K562 (cell line): ENCODE measurements at regions not wholly inside any gene's neighbourhood (a gene's known extent, or its start where the extent isn't known, plus 50 kb on each side); places are given as distances from the start of the nearest gene placed in this dataset.

Experiments
- CC2D1A ChIP-seq: fragments of 450-650 bp; IDR thresholded peaks from 2 replicates; pipeline ENCODE4 v1.6.1; 2017; ENCODE audit warnings: mild to moderate bottlenecking
- GATAD2A ChIP-seq: fragments of 450-650 bp; IDR thresholded peaks from 2 replicates; pipeline ENCODE4 v1.6.1; 2017
- HNRNPK ChIP-seq: fragments of 200-400 bp; formaldehyde crosslinking; IDR thresholded peaks from one replicate; pipeline ENCODE4 v1.6.1; 2018; ENCODE audit warnings: mild to moderate bottlenecking, low read depth, low read length; ENCODE audit not compliant: poor library complexity, severe bottlenecking
- NRF1 ChIP-seq, 2 experiments: fragments of 450-650 bp; IDR thresholded peaks in 1 of 2; conservative IDR thresholded peaks in 1 of 2; 2 replicates each; pipeline ENCODE4 v1.6.1; 2014; ENCODE audit warnings: mild to moderate bottlenecking in 2 of 2
- PPARD ChIP-seq: fragments of 250-450 bp; sonication (Bioruptor Pico); IDR thresholded peaks from 2 replicates; pipeline ENCODE4 v1.8.0; 2022; ENCODE audit warnings: inconsistent platforms, mild to moderate bottlenecking, moderate library complexity
- ZNF184 ChIP-seq: sonication (generic); formaldehyde crosslinking; IDR thresholded peaks from 2 replicates; pipeline ENCODE4 v1.5.0; 2020; ENCODE audit warnings: missing genetic modification reagents
- ZNF324 ChIP-seq: fragments of 250-450 bp; sonication (Bioruptor Pico); IDR thresholded peaks from 2 replicates; pipeline ENCODE4 v1.4.0; 2020; ENCODE audit warnings: mild to moderate bottlenecking
- TF ChIP-seq, protein P1 (sequence below), 3 experiments: IDR thresholded peaks in 2 of 3; conservative IDR thresholded peaks in 1 of 3; 2 replicates each; pipeline ENCODE4 v1.5.1; 2011 to 2012; ENCODE audit warnings: low read length in 3 of 3, mild to moderate bottlenecking in 3 of 3, control low read depth in 2 of 3, improper control_type of control experiment in 1 of 3, inconsistent platforms in 1 of 3, low read depth in 1 of 3, mixed read lengths in 1 of 3, moderate library complexity in 1 of 3; ENCODE audit not compliant: insufficient read depth in 2 of 3

DNA sequence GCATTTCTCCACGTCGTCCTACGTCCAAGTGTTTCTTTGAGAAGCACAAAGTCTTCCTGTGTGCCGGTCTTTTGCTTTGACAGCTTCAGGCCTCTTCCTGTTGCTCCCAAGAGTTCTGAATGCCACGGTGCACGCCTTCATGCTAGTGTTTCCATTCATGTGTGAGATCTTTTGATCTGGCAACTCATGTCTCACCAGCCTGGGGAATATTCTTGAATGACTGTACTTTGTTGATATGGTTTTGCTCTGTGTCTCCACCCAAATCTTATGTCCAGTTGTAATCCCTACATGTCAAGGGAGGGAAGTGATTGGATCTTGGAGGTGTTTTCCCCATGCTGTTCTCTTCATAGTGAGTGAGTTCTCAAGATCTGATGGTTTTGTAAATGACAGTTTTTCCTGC is 129.6 kb upstream of the THBS2 start:
- no peak for TF ChIP-seq ZNF184 (CRISPR knock-in tag)
- TF ChIP-seq NRF1 (conservative IDR thresholded peaks at IDR 0.05 in 1 of 2, IDR thresholded peaks at IDR 0.05 in 1 of 2) = no peak
- TF ChIP-seq PPARD (CRISPR knock-in tag) = no peak
- TF ChIP-seq CC2D1A = no peak
- TF ChIP-seq ZNF324 (CRISPR knock-in tag) = no peak
- TF ChIP-seq, protein P1, sequence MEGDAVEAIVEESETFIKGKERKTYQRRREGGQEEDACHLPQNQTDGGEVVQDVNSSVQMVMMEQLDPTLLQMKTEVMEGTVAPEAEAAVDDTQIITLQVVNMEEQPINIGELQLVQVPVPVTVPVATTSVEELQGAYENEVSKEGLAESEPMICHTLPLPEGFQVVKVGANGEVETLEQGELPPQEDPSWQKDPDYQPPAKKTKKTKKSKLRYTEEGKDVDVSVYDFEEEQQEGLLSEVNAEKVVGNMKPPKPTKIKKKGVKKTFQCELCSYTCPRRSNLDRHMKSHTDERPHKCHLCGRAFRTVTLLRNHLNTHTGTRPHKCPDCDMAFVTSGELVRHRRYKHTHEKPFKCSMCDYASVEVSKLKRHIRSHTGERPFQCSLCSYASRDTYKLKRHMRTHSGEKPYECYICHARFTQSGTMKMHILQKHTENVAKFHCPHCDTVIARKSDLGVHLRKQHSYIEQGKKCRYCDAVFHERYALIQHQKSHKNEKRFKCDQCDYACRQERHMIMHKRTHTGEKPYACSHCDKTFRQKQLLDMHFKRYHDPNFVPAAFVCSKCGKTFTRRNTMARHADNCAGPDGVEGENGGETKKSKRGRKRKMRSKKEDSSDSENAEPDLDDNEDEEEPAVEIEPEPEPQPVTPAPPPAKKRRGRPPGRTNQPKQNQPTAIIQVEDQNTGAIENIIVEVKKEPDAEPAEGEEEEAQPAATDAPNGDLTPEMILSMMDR (IDR thresholded peaks at IDR 0.05 in 2 of 3, conservative IDR thresholded peaks at IDR 0.05 in 1 of 3; ENCODE audit: insufficient read depth in 2 of 3, low read depth in 1 of 3, low read length in 3 of 3) = no peak
- TF ChIP-seq GATAD2A = no peak
- TF ChIP-seq HNRNPK = no peak
